ENCODE measurements at regions not wholly inside any gene's neighbourhood (a gene's known extent, or its start where the extent isn't known, plus 50 kb on each side); places are given as distances from the start of the nearest gene placed in this dataset.

DNA sequence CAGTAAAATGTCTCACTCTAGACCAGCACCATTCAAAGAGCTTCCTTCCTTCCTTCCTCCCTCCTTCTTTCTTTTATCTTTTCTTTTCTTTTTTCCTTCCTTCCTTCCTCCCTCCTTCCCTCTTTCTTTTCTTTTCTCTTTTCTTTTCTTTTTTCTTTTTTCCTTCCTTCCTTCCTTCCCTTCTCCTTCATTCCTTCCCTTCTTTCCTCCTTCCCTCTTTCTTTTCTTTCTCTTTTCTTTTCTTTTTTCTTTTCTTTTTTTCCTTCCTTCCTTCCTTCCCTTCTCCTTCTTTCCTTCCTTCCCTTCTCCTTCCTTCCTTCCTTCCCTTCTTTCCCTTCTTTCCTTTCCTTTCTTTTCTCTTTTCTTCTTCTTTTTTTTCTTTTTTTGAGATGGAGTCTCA lies 985.1 kb downstream of the DSC3 start:
- Histone ChIP-seq H3K9me3 (no peaks in the 10 kb centered on the region), H3K36me3 (replicated peaks in 1 of 2; ENCODE audit: insufficient read depth in 1 of 2, low read depth in 2 of 2) (no peaks in the 10 kb centered on the region), H3K4me3 (no peak overlapping the region), H3K4me1 (no peaks in the 10 kb centered on the region), H3K27me3 (no peaks in the 10 kb centered on the region), H3K27ac (no peak overlapping the region)
- intact Hi-C loops (cut with DNase I), result no loop called here
- TF ChIP-seq POLR2A (IDR thresholded peaks at IDR 0.05), result no peak
- TF ChIP-seq, protein P1, sequence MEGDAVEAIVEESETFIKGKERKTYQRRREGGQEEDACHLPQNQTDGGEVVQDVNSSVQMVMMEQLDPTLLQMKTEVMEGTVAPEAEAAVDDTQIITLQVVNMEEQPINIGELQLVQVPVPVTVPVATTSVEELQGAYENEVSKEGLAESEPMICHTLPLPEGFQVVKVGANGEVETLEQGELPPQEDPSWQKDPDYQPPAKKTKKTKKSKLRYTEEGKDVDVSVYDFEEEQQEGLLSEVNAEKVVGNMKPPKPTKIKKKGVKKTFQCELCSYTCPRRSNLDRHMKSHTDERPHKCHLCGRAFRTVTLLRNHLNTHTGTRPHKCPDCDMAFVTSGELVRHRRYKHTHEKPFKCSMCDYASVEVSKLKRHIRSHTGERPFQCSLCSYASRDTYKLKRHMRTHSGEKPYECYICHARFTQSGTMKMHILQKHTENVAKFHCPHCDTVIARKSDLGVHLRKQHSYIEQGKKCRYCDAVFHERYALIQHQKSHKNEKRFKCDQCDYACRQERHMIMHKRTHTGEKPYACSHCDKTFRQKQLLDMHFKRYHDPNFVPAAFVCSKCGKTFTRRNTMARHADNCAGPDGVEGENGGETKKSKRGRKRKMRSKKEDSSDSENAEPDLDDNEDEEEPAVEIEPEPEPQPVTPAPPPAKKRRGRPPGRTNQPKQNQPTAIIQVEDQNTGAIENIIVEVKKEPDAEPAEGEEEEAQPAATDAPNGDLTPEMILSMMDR (IDR thresholded peaks at IDR 0.05), result no peak
- DNase-seq (no peak), ATAC-seq (no peak)

GRCh38 chr18:30056528-30056927 lies 986.0 kb downstream of the DSC3 start:
- no peak overlapping the region for H3K27ac ChIP-seq
- no peak for DNase-seq
- intact Hi-C loops (cut with DNase I), result no loop called here
- no peaks in the 10 kb centered on the region for H3K4me1 ChIP-seq
- no peaks in the 10 kb centered on the region for H3K36me3 ChIP-seq (replicated peaks in 1 of 2; ENCODE audit: insufficient read depth in 1 of 2, low read depth in 2 of 2)
- H3K4me3 ChIP-seq, result no peak overlapping the region
- no peaks in the 10 kb centered on the region for H3K9me3 ChIP-seq
- 49 to 56% methylated on average over 2 of the region's 2 CpGs for WGBS, 2 donors
- no peak for ATAC-seq
- no peaks in the 10 kb centered on the region for H3K27me3 ChIP-seq
- no peak for TF ChIP-seq POLR2A (IDR thresholded peaks at IDR 0.05)
- TF ChIP-seq, protein P1 (IDR thresholded peaks at IDR 0.05), result no peak

- Histone ChIP-seq H3K4me3 (no peak overlapping the region), H3K9me3 (no peaks in the 10 kb centered on the region), H3K4me1 (no peaks in the 10 kb centered on the region), H3K36me3 (replicated peaks in 1 of 2; ENCODE audit: insufficient read depth in 1 of 2, low read depth in 2 of 2) (no peaks in the 10 kb centered on the region), H3K27me3 (no peaks in the 10 kb centered on the region), H3K27ac (no peak overlapping the region)
- intact Hi-C loops (cut with DNase I), result no loop called here
- TF ChIP-seq, protein P1 (IDR thresholded peaks at IDR 0.05), result no peak
- TF ChIP-seq POLR2A (IDR thresholded peaks at IDR 0.05), result no peak
- ATAC-seq (no peak), DNase-seq (no peak)
- WGBS, 2 donors, result 57 to 60% methylated on average over 5 of the region's 5 CpGs
Measured at GRCh38 chr18:30044496-30044895, 998.0 kb downstream of the DSC3 start.

DNA sequence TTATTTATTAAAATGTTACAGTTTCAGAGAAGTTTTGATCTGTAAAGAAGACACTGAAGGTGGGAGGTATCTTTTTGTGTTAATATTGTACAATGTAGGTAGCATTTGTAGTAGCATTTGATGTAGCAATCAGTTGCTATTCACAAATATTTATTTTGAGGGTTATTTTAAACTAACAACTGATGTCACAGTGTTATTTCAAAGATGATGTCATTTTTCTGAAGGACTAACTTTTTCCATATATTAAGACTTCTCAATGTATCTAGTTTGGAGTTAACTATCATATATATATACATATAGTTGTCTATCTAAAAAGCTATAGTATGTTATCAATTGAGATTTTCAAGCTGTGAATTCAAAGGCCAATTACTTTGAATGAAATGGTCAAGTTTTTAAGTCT lies 1003.3 kb downstream of the DSC3 start:
- H3K4me1 ChIP-seq, result no peaks in the 10 kb centered on the region
- no peak overlapping the region for H3K4me3 ChIP-seq
- intact Hi-C loops (cut with DNase I), result no loop called here
- no peaks in the 10 kb centered on the region for H3K36me3 ChIP-seq (replicated peaks in 1 of 2; ENCODE audit: insufficient read depth in 1 of 2, low read depth in 2 of 2)
- no peak overlapping the region for H3K27ac ChIP-seq
- H3K27me3 ChIP-seq, result no peaks in the 10 kb centered on the region
- DNase-seq (no peak), ATAC-seq (no peak)
- H3K9me3 ChIP-seq, result no peaks in the 10 kb centered on the region
- TF ChIP-seq, protein P1 (IDR thresholded peaks at IDR 0.05), result no peak
- TF ChIP-seq POLR2A (IDR thresholded peaks at IDR 0.05), result no peak

DNA sequence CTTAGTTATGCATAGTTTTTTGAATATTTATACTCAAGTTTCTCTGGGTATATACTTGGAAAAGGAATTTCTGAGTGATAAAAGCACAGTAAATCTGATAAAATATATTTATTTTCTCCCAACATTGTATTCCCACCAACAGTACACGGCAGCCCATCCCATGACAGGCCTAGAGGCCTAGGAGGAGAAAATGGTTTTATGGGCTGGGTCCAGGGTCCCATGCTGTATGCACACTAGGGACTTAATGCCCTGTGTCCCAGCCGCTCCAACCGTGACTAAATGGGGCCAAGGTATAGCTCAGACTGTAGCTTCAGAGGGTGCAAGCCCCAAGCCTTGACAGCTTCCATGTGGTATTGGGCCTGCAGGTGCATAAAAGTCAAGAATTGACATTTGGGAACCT lies 1007.7 kb downstream of the DSC3 start:
- intact Hi-C loops (cut with DNase I), result no loop called here
- H3K27ac ChIP-seq, result no peak overlapping the region
- no peaks in the 10 kb centered on the region for H3K27me3 ChIP-seq
- TF ChIP-seq, protein P1 (IDR thresholded peaks at IDR 0.05), result no peak
- no peak for TF ChIP-seq POLR2A (IDR thresholded peaks at IDR 0.05)
- 65 to 70% methylated on average over 3 of the region's 3 CpGs for WGBS, 2 donors
- no peaks in the 10 kb centered on the region for H3K9me3 ChIP-seq
- H3K36me3 ChIP-seq (replicated peaks in 1 of 2; ENCODE audit: insufficient read depth in 1 of 2, low read depth in 2 of 2), result no peaks in the 10 kb centered on the region
- H3K4me3 ChIP-seq, result no peak overlapping the region
- ATAC-seq, result no peak
- H3K4me1 ChIP-seq, result no peaks in the 10 kb centered on the region
- no peak for DNase-seq

All from body of pancreas (tissue), 4 donors.